ENCODE measurements at regions not wholly inside any gene's neighbourhood (a gene's known extent, or its start where the extent isn't known, plus 50 kb on each side); places are given as distances from the start of the nearest gene placed in this dataset.

GRCh38 chr2:60106836-60107529 is 446.5 kb downstream of the BCL11A start:
- no peaks in the 10 kb centered on the region for H3K27me3 ChIP-seq (ENCODE audit: insufficient read depth, low read depth, low read length)
- H3K27ac ChIP-seq (ENCODE audit: low read length): no peak overlapping the region
- no peak for TF ChIP-seq TAF1 (IDR thresholded peaks at IDR 0.05; ENCODE audit: low read depth)
- TF ChIP-seq POLR2AphosphoS5 (IDR thresholded peaks at IDR 0.05): no peak
- TF ChIP-seq CTCF (IDR thresholded peaks at IDR 0.05; ENCODE audit: poor library complexity, severe bottlenecking): no peak
- TF ChIP-seq MXI1 (conservative IDR thresholded peaks at IDR 0.05; ENCODE audit: poor library complexity, severe bottlenecking): no peak
- H3K9me2 ChIP-seq (ENCODE audit: insufficient read depth, low read length): no peaks in the 10 kb centered on the region
- H3K4me2 ChIP-seq (ENCODE audit: low read length): no peak overlapping the region
- no peaks in the 10 kb centered on the region for H4K20me1 ChIP-seq (ENCODE audit: insufficient read depth)
- H3K9me3 ChIP-seq (ENCODE audit: low read length): no peaks in the 10 kb centered on the region
- no peaks in the 10 kb centered on the region for H3F3A ChIP-seq (ENCODE audit: insufficient read depth, low read length, poor library complexity, severe bottlenecking)
- no peak overlapping the region for H3K4me3 ChIP-seq (ENCODE audit: low read length)
- no peak overlapping the region for H2AFZ ChIP-seq (ENCODE audit: low read depth, low read length)
- no peak overlapping the region for H3K9ac ChIP-seq (ENCODE audit: low read length)
- no peaks in the 10 kb centered on the region for H3K36me3 ChIP-seq (ENCODE audit: insufficient read depth, low read length)
- no peaks in the 10 kb centered on the region for H3K79me2 ChIP-seq (replicated peaks; ENCODE audit: insufficient read depth, low read length)

- no peak overlapping the region for H2AFZ ChIP-seq (ENCODE audit: low read depth, low read length)
- no peak overlapping the region for H3K4me2 ChIP-seq (ENCODE audit: low read length)
- no peaks in the 10 kb centered on the region for H3K9me2 ChIP-seq (ENCODE audit: insufficient read depth, low read length)
- no peaks in the 10 kb centered on the region for H3K36me3 ChIP-seq (ENCODE audit: insufficient read depth, low read length)
- H3K9ac ChIP-seq (ENCODE audit: low read length): no peak overlapping the region
- no peak for TF ChIP-seq EZH2 (IDR thresholded peaks at IDR 0.05; ENCODE audit: borderline replicate concordance, insufficient read depth, low read length, poor library complexity, severe bottlenecking)
- TF ChIP-seq SMC3 (conservative IDR thresholded peaks at IDR 0.05; ENCODE audit: poor library complexity): no peak
- no peak for TF ChIP-seq REST (IDR thresholded peaks at IDR 0.05; ENCODE audit: borderline replicate concordance)
- no peak for TF ChIP-seq POLR2AphosphoS5 (IDR thresholded peaks at IDR 0.05)
- no peak for TF ChIP-seq MXI1 (conservative IDR thresholded peaks at IDR 0.05; ENCODE audit: poor library complexity, severe bottlenecking)
- H3K9me3 ChIP-seq (ENCODE audit: low read length): no peaks in the 10 kb centered on the region
- no peak overlapping the region for H3K4me3 ChIP-seq (ENCODE audit: low read length)
- no peaks in the 10 kb centered on the region for H3K27me3 ChIP-seq (ENCODE audit: insufficient read depth, low read depth, low read length)
- H4K20me1 ChIP-seq (ENCODE audit: insufficient read depth): no peaks in the 10 kb centered on the region
- no peaks in the 10 kb centered on the region for H3K79me2 ChIP-seq (replicated peaks; ENCODE audit: insufficient read depth, low read length)
- no peaks in the 10 kb centered on the region for H3F3A ChIP-seq (ENCODE audit: insufficient read depth, low read length, poor library complexity, severe bottlenecking)
- no peak overlapping the region for H3K27ac ChIP-seq (ENCODE audit: low read length)
Measured at GRCh38 chr2:60105906-60106305, 447.5 kb downstream of the BCL11A start.
